Chondrocyte (in vitro differentiated cells): ENCODE measurements at regions not wholly inside any gene's neighbourhood (a gene's known extent, or its start where the extent isn't known, plus 50 kb on each side); places are given as distances from the start of the nearest gene placed in this dataset.

Source experiments
- DNase-seq: peaks from one replicate; pipeline ENCODE4 v3.0.0; 2021; ENCODE audit warnings: mixed read lengths, low spot score
- H3K27ac Mint-ChIP-seq: one replicate; pipeline ENCODE4 v1.8.0; 2021; ENCODE audit warnings: mild to moderate bottlenecking, moderate library complexity, mixed read lengths; ENCODE audit not compliant: unreplicated experiment
- H3K27me3 Mint-ChIP-seq: 2 replicates; pipeline ENCODE4 v1.8.0; 2021; ENCODE audit warnings: low read depth, mixed read lengths
- H3K36me3 Mint-ChIP-seq: 2 replicates; pipeline ENCODE4 v1.8.0; 2021; ENCODE audit warnings: low read depth, mixed read lengths
- H3K4me1 Mint-ChIP-seq: 2 replicates; pipeline ENCODE4 v1.8.0; 2021; ENCODE audit warnings: low read depth, mild to moderate bottlenecking, mixed read lengths
- H3K4me3 Mint-ChIP-seq: one replicate; pipeline ENCODE4 v1.8.0; 2021; ENCODE audit warnings: mild to moderate bottlenecking, moderate library complexity, mixed read lengths; ENCODE audit not compliant: unreplicated experiment
- H3K9me3 Mint-ChIP-seq: 2 replicates; pipeline ENCODE4 v1.8.0; 2021; ENCODE audit warnings: low read depth, mixed read lengths
- CTCF ChIP-seq: fragments of 200-600 bp; sonication (generic); IDR thresholded peaks from 2 replicates; pipeline ENCODE4 v1.5.0; 2021; ENCODE audit warnings: antibody characterized with exemption, mild to moderate bottlenecking, moderate library complexity

- no peak overlapping the region for H3K4me3 Mint-ChIP-seq
- no peak for TF ChIP-seq CTCF
- H3K4me1 Mint-ChIP-seq: no peaks in the 10 kb centered on the region
- DNase-seq: no peak
- no peaks in the 10 kb centered on the region for H3K36me3 Mint-ChIP-seq
- H3K27ac Mint-ChIP-seq: no peak overlapping the region
- no peaks in the 10 kb centered on the region for H3K27me3 Mint-ChIP-seq
- H3K9me3 Mint-ChIP-seq: peaks cover 8% of the 10 kb centered on the region
Observed at GRCh38 chr6:86822747-86823146, 114.6 kb upstream of the HTR1E start.

- Mint-ChIP-seq H3K27ac (no peak overlapping the region), H3K36me3 (no peaks in the 10 kb centered on the region), H3K27me3 (no peaks in the 10 kb centered on the region), H3K4me1 (no peaks in the 10 kb centered on the region), H3K9me3 (peaks cover 17% of the 10 kb centered on the region), H3K4me3 (no peak overlapping the region)
- DNase-seq: no peak
- no peak for TF ChIP-seq CTCF
Observed at GRCh38 chr6:86820750-86821149, 116.6 kb upstream of the HTR1E start.

- H3K4me3 Mint-ChIP-seq: no peak overlapping the region
- no peak for TF ChIP-seq CTCF
Observed at GRCh38 chr6:86793649-86794048, 143.7 kb upstream of the HTR1E start.

GRCh38 chr6:86791476-86791875 is 145.9 kb upstream of the HTR1E start:
- Mint-ChIP-seq H3K9me3 (peaks cover 7% of the 10 kb centered on the region), H3K36me3 (no peaks in the 10 kb centered on the region), H3K4me3 (no peak overlapping the region), H3K4me1 (no peaks in the 10 kb centered on the region), H3K27me3 (peaks cover 2% of the 10 kb centered on the region), H3K27ac (no peak overlapping the region)
- no peak for DNase-seq
- no peak for TF ChIP-seq CTCF

More at GRCh38 chr6:86793649-86794048, 143.7 kb upstream of the HTR1E start:
- no peaks in the 10 kb centered on the region for H3K36me3 Mint-ChIP-seq
- no peak for DNase-seq
- H3K27me3 Mint-ChIP-seq: no peaks in the 10 kb centered on the region
- H3K9me3 Mint-ChIP-seq: peaks cover 17% of the 10 kb centered on the region
- no peak overlapping the region for H3K27ac Mint-ChIP-seq
- no peaks in the 10 kb centered on the region for H3K4me1 Mint-ChIP-seq

- no peaks in the 10 kb centered on the region for H3K4me1 Mint-ChIP-seq
- DNase-seq: no peak
- H3K36me3 Mint-ChIP-seq: no peaks in the 10 kb centered on the region
- H3K4me3 Mint-ChIP-seq: no peak overlapping the region
- H3K27me3 Mint-ChIP-seq: peaks cover 2% of the 10 kb centered on the region
- TF ChIP-seq CTCF: no peak
- peaks cover 7% of the 10 kb centered on the region for H3K9me3 Mint-ChIP-seq
- H3K27ac Mint-ChIP-seq: no peak overlapping the region
Observed at GRCh38 chr6:86789779-86790411, 147.4 kb upstream of the HTR1E start.
